ENCODE measurements at regions not wholly inside any gene's neighbourhood (a gene's known extent, or its start where the extent isn't known, plus 50 kb on each side); places are given as distances from the start of the nearest gene placed in this dataset.

GRCh38 chr10:4373098-4373497, 452.9 kb upstream of the AKR1E2 start:
- H2BK20ac ChIP-seq (ENCODE audit: low read depth, low read length, poor library complexity, severe bottlenecking), result no peak overlapping the region
- H2AK5ac ChIP-seq (ENCODE audit: insufficient read length, low read length), result no peak overlapping the region
- no peak overlapping the region for H4K5ac ChIP-seq (ENCODE audit: insufficient read length, low read depth, low read length)
- H3K56ac ChIP-seq (ENCODE audit: insufficient read length, low read depth, low read length), result no peak overlapping the region
- H3K4me1 Mint-ChIP-seq, result 0 out of 4 replicates have a peak, but pooled peaks cover 0 to 2% of the 10 kb centered on the region in 2 experiments
- H4K20me1 ChIP-seq (ENCODE audit: control insufficient read depth, insufficient read depth, insufficient read length), result no peaks in the 10 kb centered on the region
- no peaks in the 10 kb centered on the region for H3K27me3 ChIP-seq (ENCODE audit: insufficient read depth, low read length)
- no peaks in the 10 kb centered on the region for H3K9me3 Mint-ChIP-seq
- WGBS (ENCODE audit: extremely low coverage, insufficient read length, low lambda C conversion rate), result no CpG with 5 or more reads among the region's 4 CpGs
- H2BK12ac ChIP-seq (ENCODE audit: insufficient read length, low read depth, low read length), result no peak overlapping the region
- H3K23ac ChIP-seq (ENCODE audit: insufficient read length, low read depth, low read length), result no peak overlapping the region
- H3K9me3 ChIP-seq (ENCODE audit: control insufficient read depth, low read depth, low read length), result no peaks in the 10 kb centered on the region
- no peak overlapping the region for H3K14ac ChIP-seq (ENCODE audit: insufficient read depth, low read length)
- H3K23me2 ChIP-seq (ENCODE audit: insufficient read length, low read depth, low read length, poor library complexity, severe bottlenecking), result no peaks in the 10 kb centered on the region
- no peak overlapping the region for H3K18ac ChIP-seq (ENCODE audit: insufficient read length, low read depth, low read length)
- no peak overlapping the region for H3K4ac ChIP-seq (ENCODE audit: low read depth, low read length)
- no peak overlapping the region for H4K8ac ChIP-seq (replicated peaks; ENCODE audit: insufficient read length, low read depth, low read length)
- no peak overlapping the region for H2BK120ac ChIP-seq (ENCODE audit: low read depth, low read length, poor library complexity, severe bottlenecking)
- H3K27ac ChIP-seq (ENCODE audit: insufficient read length, low read depth, low read length), result no peak overlapping the region
- no peak overlapping the region for H2AFZ ChIP-seq (ENCODE audit: low read length)
- H2BK5ac ChIP-seq (ENCODE audit: insufficient read length, low read length), result no peak overlapping the region
- H3K4me2 ChIP-seq (ENCODE audit: insufficient read depth, insufficient read length, low read length), result no peak overlapping the region
- no peak for TF ChIP-seq CTCF (conservative IDR thresholded peaks at IDR 0.05)
- no peaks in the 10 kb centered on the region for H3K36me3 Mint-ChIP-seq (ENCODE audit: insufficient read depth in 1 of 3, low read depth in 3 of 3)
- H3T11ph ChIP-seq (ENCODE audit: low read length), result no peak overlapping the region
- H3K79me2 ChIP-seq (ENCODE audit: insufficient read depth, low read length), result no peaks in the 10 kb centered on the region
- no peaks in the 10 kb centered on the region for H3K27me3 Mint-ChIP-seq (ENCODE audit: low read depth)
- H4K91ac ChIP-seq (ENCODE audit: insufficient read length, low read depth, low read length), result no peak overlapping the region
- DNase-seq, result no peak
- H3K27ac Mint-ChIP-seq, result no peak overlapping the region; a peak in 1 of 7 replicates
- H3K79me1 ChIP-seq (ENCODE audit: insufficient read depth, low read depth, low read length, poor library complexity, severe bottlenecking), result no peaks in the 10 kb centered on the region
- no peak overlapping the region for H2BK15ac ChIP-seq (ENCODE audit: low read depth, low read length)
- no peak overlapping the region for H3K4me3 Mint-ChIP-seq
- H3K9ac ChIP-seq (ENCODE audit: extremely low read depth, insufficient read length, low read length), result no peak overlapping the region
- no peaks in the 10 kb centered on the region for H3K4me1 ChIP-seq (ENCODE audit: insufficient read depth, low read length)
